GM19468 (cell line): ENCODE measurements at regions not wholly inside any gene's neighbourhood (a gene's known extent, or its start where the extent isn't known, plus 50 kb on each side); places are given as distances from the start of the nearest gene placed in this dataset.

ENCODE experiments used
- ATAC-seq: cut with Tn5 transposase; IDR thresholded peaks from one replicate; pipeline ENCODE4 v1.9.1; 2021; ENCODE audit warnings: mild to moderate bottlenecking, moderate library complexity, moderate number of reproducible peaks; ENCODE audit not compliant: unreplicated experiment; ENCODE audit errors: extremely low read depth

DNA sequence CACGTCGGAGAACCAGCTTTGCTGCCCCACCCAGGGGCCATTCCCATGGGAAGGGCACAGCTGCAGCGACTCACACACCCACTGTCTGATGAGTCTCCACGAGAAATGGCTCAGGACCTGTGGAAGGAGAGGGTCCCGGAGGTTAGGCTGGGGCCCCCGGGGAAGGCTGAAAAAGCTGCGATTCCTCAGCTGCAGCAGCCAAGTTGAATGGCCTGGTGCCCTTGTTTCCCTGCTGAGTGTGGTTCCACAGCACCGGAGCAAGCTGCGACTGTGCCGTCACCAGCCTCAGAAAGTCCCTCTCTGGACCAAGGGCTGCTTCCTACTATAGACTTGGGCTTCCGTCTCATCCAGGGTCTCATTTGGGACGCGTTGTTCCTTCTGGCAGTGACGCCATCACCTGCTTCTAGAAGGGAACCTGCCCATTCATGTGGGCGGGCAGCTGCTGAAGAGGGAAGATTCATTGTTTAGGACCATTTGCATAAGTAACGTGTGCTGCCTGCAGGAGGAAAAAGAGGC lies 180.2 kb downstream of the INHBB start:
- ATAC-seq: no peak

DNA sequence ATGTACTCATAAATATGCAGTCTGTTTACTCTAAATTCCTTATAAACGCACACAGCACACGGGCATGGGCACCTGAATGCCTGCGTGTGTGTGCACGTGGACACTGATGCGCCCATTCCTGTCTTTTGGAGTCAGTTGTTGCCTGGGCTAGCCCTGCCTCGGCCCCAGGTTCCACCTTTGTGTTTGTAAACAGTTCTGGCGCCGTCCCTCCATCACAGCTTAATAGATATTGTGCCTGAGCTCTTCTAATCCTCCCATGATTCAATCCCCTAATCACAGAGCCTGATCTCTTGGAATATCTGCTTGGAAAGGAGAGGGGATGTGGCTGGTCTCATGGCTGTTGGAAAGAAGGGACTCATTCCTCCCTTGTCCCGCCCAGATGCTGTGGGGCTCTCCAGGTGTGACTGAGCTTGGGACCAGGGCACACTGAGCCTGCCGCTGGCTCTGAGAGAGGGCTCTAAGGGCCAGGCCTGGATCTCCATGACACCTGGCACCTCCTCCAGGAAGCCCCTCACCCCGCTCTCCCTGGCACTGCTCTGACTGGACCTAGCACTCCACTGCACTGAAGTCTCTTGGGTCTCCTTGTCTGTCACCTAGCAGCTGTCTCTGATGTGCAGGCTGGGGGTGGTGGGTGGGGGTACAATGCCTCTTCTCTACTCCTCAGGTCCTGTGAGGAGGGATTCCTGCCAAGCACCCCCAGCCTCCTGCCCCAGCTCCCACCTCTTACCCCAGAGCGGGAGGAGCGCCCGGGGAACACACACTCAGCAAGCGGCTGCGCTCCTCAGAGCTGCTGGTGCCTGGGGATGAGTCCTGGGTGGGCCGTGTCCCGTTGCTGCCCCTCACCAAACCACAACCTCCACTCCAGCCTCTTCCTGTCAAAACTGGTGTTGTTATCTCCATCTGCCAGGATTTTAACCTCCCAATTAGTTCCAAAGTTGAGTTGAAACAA lies 181.3 kb downstream of the INHBB start:
- ATAC-seq: no peak

DNA sequence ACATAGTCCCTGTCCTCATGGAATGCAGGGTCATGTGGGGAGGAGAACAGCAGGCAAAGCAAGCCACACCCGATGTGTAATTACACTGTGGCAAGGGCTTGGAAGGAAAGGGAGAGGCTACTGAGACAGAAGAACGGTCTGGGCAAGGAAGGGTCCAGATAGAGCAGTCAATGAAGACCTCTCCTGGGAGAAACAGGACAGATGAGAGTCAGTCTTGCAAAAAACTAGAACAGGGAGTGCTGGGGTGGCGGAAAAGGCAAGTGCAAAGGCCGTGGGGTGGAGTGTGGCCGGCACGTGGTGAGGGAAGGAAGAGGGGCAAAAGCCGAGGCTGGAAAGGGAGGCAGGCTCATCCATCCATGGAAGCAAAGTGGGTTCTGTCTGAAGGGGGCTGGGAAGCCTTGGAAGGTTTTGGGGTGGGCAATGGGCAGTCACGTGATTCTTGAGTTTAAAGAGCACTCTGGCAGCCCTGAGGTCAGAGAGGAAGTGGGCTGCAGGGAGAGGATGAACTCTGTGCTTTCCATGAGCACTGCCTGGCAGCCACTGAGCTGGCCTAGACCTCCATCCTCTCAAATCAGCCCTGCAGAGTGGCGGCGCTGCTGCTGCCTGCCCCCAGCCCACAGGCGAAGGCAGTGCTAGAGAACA lies 182.2 kb downstream of the INHBB start:
- ATAC-seq: no peak

DNA sequence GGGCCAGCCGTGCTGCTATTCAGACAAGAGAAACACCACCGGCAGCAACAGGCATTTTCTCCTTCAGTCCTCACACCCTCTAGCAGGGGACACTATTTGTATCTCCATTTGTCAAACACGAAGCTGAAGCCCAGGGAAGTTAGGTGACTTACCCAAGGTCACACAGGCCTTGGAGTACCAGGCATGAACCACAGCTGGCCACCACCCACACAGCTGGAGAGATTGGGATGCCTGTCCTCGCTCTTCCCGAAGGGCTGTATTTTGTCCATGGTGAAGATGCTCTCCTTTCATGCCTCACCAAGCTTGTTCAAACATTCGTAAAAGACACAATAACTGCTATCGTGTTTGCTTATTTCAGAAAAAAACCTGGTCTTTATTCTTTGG lies 182.7 kb downstream of the INHBB start:
- no peak for ATAC-seq

DNA sequence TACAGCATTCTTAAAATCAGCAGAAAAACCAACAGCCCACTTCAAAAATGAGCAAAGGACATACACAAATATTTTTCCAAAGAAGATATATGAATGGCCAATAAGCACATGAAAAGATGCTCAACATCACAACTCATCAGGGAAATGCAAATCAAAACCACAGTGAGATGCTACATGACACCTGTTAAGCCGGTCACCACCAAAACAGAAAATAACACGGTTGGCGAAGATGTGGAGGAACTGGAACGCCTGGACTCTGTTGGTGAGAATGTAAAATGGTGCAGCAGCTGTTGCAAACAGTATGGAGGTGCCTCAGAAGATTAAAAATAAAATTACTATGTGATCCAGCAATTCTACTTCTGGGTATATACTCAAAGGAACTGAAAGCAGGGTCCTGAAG lies 184.8 kb downstream of the INHBB start:
- ATAC-seq: no peak

DNA sequence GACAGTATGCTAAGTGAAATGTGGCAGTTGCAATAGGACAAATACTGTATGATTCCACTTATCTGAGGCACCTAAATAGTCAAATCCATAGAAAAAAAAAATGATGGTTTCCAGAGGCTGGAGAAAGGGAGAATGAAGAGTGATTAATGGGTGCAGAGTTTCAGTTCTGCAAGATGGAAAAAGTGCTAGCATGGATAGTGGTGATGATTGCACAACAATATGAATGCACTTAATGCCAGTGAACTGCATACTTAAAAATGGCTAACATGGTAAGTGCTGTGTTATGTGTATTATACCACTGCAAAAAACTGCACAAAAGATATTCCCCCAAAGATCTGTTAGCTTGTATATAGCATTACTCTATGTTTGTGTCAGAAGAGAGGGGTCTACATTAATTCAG lies 185.4 kb downstream of the INHBB start:
- no peak for ATAC-seq

DNA sequence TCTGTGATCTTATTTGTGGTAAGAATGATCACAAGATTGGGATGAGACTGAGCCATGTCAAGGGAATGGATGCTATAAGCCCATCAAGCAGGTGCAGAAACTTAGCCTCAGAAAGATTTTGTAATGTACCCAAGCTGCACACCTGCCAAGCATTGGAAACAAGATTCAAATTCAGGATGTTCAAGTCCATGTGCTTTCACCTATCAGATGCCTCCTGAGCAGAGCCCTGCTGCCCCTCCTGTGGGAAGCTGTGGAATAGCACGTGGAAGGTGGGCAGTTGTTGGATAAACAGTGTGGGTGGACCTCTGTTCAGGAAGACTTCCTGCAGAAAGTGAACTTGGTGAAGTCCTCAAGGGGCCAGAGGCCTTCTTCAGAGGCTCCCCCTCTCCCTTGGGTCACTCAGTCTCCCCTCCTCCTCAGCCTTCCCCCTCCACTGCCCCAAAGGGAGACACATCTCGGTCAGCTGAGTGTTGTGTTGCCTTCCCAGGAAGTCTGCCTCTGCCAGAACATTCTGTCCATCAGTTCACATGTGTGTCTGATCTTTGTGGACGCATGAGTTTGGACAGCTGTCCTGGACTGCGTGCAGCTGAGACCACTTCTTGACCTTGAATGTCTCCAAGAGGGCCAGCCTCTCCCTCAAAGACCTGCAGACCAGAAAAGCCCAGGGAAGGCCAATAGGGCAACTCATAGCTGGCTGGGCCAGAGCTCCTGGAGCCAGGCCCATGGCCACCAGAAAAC lies 186.1 kb downstream of the INHBB start:
- ATAC-seq: no peak

DNA sequence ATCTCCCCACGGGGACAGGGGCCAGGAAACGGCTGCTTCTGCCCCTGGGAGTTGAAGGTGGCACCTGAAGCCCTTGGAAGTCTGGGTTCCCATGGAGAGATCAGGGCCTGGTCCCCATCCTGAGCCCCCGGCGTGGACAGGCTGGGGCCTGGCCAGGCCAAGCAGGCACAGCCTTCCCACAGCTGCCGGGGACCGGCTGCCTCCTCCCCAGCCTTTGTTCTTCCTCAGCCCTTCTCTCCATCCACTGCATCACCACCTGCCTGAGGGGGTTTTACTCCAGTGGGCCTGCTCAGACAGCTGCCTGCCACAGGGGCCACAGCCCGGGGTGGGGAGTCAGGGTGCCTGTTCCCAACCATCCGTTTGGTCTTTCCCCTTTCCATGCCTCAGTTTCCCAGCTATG lies 187.7 kb downstream of the INHBB start:
- no peak for ATAC-seq

DNA sequence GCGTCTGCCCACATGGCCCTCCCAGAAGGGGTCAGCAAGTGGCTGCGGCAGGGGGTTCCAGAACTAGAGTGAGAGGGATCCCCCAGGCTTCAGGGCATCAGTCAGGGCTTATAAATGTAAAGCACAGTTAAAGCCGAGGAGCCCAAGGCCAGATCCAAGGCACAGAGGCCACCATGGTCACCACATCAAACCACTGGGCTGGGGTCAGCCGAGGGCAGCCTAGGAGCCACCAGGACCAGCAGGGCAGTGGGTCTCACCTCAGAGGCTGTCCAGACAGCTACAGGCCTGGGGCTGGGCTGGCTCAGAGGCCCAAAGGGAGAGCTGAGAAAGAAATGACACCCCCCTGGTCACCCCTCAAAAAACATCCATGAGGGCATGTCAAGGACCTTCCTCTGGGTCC lies 188.5 kb downstream of the INHBB start:
- ATAC-seq: no peak

DNA sequence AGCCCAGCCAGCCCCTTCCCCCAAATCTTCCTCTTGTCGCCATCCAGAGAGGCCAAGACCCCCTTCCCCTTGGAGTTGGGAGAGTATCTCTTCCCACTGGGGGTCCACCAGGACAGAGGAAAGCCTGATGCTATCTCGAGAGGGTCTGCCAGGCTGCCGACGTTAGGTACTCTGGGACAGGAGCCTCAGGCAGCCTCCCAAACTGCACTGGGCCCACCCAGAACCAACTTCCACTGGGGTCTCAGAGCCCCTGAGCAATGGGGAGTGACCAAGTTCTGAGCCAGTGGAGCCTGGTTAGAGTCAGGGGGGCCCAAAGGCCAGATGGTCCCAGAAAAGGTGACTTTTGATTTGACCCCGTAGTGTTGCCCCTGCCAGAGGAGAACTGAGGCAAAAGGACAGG lies 189.1 kb downstream of the INHBB start:
- ATAC-seq: no peak

DNA sequence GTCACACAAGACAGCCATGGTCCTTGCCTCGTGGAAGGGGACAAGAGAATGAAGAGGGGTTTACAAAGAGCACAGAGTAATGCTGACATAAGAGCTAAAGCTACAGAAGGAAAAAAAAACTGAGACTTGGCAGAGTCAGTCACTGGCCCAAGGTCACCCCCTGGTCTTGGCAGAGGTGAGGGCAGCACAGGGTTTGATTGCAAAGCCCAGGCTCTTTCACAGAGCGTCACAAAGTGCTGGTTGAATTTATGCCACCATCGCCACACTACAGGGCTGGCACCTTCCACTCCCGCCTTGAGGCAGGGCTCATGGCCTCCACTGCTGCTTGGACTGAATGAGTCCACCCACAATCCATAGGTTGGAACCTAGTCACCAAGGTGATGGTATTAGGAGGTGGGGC lies 190.2 kb downstream of the INHBB start:
- ATAC-seq: no peak

DNA sequence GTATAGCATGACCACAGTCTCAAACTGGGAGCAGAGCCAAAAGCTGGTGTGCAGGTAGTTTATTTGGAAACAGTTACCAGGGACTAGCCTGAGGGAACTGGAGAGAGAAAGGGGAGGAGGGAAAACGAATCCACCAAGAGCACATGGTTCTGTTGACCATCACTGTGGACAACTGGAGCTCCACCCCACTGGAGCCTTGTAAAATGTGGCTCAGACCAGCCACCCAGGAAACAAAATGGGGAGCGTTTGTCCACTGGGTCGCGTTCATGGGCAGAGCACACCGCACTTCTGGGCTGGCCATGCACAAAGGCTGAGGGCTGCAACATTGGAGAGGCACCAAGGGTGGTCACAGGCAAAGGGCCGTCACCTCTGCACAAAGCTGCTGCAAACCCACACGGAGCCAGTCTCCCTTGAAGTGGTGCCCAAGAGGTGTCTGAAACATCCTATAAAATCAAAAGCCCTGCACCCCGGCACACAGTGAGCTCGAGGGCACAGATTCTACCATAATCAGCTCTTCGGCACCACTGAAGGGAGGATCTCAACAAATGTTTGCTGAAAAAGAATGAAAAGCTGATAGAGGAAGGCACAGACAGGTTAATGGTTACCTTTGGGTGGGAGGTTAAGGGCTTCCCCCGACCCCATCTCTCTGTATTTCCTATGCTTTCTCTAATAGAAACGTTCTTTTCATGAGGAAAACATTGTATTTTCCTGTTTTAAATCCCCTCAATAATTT lies 192.9 kb downstream of the INHBB start:
- no peak for ATAC-seq

DNA sequence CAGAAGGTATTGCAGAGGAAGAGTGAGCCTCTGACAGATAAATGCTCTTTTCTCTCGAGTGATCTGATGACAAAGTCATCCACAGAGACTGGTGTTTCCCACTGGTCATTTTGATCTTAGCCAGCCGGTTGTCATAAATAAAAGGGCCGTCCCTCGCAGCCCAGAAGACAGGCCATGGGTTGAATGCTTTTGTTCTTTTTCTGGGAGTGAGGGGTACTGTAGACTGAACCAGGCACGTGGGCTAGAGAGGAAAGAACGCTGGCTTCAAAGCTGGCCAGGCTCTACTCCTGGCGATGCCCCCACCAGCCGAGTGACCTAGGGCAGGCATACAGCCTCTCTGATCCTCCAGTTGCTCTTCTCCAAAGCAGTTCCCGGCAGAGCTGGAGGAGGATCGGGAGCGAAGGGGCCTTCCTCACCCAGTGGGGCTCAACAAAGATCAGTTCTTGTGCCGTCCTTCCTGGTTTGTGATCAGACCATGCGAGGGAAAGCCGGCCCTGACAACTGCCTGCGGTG lies 193.5 kb downstream of the INHBB start:
- ATAC-seq: no peak

DNA sequence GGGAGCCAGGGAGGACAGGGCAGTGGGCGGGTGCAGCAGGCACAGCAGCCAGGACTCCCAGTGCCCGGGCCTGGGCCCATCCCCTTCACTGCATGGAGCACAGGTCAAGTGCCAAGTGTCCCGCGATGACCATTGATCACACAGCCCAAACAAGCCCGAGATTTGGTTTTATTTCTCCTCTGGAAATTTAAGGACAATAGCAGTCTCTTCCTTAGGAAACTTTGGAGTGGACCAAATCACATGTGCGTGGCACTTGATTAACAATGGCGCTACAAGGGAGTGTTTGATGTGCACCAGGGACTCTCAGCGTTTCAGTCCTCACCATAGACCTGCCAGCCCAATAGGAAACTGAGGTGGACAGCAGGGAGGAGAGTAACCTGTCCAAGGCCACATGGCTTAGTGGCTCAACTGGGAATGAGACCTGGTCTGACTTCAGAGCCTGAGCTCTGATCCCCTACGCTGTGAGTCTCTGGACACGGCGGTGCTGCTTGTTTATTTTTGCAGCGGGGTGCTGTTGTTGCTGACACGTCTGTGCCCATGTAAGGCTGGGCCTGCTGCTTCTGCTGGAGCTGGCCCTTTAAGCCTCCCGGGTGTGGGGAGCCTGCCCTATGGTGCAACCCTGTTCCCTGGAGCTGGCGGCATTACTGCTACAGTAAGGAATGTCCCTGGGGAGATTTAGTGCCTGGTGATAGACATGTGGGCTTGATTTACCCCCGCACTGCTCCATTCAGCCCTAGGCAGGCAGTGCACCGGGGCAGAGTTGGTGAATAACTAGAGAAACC lies 194.2 kb downstream of the INHBB start:
- ATAC-seq: no peak

DNA sequence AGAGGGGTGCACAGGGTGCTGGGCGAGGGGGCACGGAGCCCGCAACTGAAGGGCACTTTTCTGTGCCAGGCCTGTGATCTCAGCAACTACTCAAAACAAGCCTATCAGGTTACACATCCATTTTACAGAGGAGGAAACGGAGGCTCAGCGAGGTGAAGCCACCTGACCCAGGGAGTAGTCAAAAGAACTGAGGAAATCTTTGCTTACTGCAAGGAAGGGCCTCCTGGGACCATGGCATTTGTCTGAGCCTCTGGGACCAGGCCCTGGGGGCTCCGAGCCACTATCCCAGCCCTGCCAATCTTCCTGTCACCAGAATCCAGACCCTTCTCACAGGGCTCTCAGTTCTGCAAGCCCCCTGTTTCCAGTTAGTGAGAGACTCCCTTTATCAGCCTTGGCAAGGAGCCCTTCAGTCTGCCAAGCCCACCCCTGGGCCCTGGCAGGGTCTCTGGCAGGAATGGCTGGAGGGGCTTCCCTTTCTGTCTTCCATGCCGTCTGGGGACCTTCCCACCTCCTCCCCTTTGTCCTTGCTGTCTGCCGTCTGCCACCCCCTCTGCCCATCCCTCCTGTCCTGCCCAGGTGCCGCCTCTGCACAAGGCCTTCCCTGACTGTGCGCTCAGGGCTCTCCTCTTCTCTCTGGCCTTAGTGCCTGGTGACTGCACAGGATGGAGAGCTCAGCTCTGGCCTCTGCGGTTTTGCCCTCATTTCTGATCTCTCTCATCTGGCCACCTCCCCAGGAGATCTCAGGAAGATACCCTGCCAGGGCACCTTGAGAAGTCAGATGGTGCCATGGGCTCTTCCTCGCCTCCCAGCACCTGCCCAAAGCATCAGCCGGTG lies 194.7 kb upstream of the GLI2 start:
- no peak for ATAC-seq

DNA sequence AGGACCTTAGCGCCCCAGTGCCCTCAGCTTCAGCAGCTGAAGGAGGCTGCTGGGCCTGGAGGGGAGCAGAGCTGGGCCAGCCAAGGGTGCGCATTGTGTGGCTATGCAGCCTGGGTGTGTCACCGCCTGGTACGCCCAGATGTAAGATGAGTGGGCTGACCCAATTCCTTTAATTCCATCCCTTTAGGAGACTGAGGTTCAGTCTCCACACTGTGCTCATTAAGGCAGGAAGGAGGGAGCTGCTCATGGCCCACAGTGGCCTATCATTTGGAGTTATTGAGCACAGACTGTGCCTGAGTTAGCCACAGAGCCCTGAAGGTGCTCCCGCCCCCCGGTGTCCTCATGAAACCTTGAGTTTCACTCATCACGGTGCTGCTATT lies 194.1 kb upstream of the GLI2 start:
- ATAC-seq: no peak

DNA sequence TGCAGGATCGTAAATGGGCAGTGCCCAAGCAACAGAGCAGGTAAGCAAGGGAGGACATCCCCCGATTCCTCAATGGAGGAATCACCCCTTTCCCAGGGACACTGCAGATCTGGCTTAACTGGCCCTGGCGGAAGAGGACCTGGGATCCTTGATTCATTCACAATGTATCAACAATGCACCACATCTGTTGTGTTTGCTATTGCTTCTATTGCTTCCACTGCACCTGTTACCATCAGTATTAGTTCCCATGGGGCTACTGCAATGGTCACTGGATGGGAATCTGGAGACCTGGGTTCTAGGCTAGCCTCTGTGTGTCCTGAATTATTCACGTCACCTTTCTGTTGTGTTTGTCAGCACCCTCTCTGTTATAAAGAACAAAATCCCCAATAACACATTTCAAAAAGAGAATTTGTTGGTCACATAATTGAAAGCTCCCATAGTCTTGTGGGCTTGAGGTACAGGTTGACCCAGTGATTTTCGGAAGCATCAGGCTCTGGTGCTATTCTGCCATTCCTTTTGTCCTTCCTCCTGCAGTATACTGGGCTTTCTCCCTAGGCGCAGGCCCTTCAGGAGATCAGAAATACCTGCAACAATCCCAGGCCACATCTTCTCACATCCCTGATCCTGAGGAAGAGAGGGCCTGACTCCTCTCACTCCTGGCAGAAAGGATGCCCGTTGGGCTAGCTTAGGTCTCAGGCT lies 193.5 kb upstream of the GLI2 start:
- ATAC-seq: no peak
